MM.1S (cell line): ENCODE measurements at regions not wholly inside any gene's neighbourhood (a gene's known extent, or its start where the extent isn't known, plus 50 kb on each side); places are given as distances from the start of the nearest gene placed in this dataset.

Source experiments
- CTCF ChIP-seq: fragments of 300-600 bp; sonication (generic); IDR thresholded peaks from 2 replicates; pipeline ENCODE4 v1.5.1; 2016; ENCODE audit warnings: antibody characterized with exemption, low read length, mixed read lengths
- EZH2 ChIP-seq: fragments of 300-600 bp; sonication (generic); optimal IDR thresholded peaks from 2 replicates; pipeline ENCODE3; 2017; ENCODE audit warnings: low read depth, mild to moderate bottlenecking, antibody characterized with exemption, low read length, mixed read lengths

DNA sequence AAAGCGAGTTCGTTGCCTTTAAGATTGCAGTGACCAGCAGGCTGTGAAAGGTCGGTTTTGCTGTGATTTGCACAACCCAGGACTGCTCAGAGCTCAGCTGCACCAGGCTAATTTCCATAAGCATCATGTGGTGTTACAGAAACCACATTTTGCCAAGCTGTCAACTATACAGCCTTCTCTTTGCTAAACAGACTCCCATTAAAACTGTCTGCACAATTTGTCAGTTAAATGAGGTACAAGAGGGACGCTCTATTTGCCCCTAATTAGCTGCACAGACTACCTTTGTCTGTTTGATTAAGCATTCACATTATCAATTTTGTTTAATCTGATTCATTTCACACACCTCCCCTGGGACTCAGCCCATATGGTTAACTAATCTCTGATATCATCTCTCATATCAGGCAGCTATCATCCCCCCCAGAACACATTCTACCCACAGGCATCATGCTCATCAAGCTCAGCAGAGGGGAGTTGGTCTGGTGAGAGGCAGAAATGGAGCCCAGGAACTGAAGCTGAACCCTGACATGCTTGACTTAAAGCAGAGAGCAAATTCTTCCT is 62.1 kb downstream of the OLIG3 start:
- no peak for TF ChIP-seq CTCF
- TF ChIP-seq EZH2 = no peak
